Kidney epithelial cell (primary cell): ENCODE measurements at regions not wholly inside any gene's neighbourhood (a gene's known extent, or its start where the extent isn't known, plus 50 kb on each side); places are given as distances from the start of the nearest gene placed in this dataset.

Source experiments
- DNase-seq: peaks from one replicate; pipeline ENCODE4 v3.0.0-alpha.2; 2010; ENCODE audit warnings: low read depth
- H3K27me3 ChIP-seq: 2 replicates; pipeline ENCODE4 v1.6.0; 2011; ENCODE audit warnings: low read length; ENCODE audit not compliant: control insufficient read depth, insufficient read depth
- H3K36me3 ChIP-seq: 2 replicates; pipeline ENCODE4 v1.5.1; 2011; ENCODE audit warnings: low read length; ENCODE audit not compliant: control insufficient read depth, insufficient read depth
- H3K4me3 ChIP-seq: 2 replicates; pipeline ENCODE4 v1.5.1; 2011; ENCODE audit warnings: low read depth, mild to moderate bottlenecking, control low read depth, low read length
- CTCF ChIP-seq: IDR thresholded peaks from 2 replicates; pipeline ENCODE4 v1.5.1; 2011; ENCODE audit warnings: mild to moderate bottlenecking, moderate library complexity, low read length, control low read depth, inconsistent platforms; ENCODE audit not compliant: insufficient read depth, poor library complexity, severe bottlenecking

DNA sequence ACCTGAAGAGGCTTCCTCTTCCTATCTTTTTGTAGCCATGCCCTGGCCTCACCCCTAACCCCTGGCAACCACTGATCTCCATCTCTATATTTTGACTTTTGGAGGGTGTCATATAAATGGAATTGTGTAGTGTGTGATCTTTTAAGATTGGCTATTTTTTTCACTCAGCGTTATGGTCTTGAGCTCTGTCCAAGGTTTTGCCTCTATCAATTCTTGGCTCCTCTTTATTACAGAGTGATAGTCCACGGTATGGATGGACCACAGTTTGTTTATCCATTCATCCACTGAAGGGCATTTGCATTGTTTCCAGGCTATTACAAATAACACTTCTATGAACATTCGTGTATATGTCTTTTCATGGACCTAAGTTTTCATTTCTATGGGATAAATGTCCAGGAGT lies 209.8 kb upstream of the IER5L start:
- no peak for TF ChIP-seq CTCF
- Histone ChIP-seq H3K27me3 (no peaks in the 10 kb centered on the region), H3K4me3 (no peak overlapping the region), H3K36me3 (no peaks in the 10 kb centered on the region)
- DNase-seq: no peak

DNA sequence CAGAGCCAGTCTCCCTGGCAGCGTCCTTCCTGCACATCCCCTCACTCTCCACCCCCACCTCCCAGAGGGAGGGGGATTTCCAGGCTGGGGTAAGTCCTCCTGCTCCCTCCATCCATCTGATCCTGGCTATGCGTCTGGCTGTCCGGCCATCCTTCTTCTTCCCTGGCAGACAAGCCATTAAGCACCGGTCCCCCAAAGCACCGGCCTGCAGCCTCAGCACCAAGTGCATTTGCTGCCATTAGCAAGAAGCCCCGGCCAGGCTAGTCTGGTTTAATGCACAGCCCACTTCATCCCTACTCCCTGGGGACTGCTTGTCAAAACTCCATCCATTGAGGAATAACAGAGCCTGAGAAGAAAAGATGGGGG lies 208.7 kb upstream of the IER5L start:
- H3K27me3 ChIP-seq: no peaks in the 10 kb centered on the region
- TF ChIP-seq CTCF: no peak
- no peak for DNase-seq
- no peaks in the 10 kb centered on the region for H3K36me3 ChIP-seq
- H3K4me3 ChIP-seq: no peak overlapping the region

- H3K36me3 ChIP-seq: no peaks in the 10 kb centered on the region
- DNase-seq: no peak
- TF ChIP-seq CTCF: no peak
- H3K4me3 ChIP-seq: no peak overlapping the region
- no peaks in the 10 kb centered on the region for H3K27me3 ChIP-seq
Measured at GRCh38 chr9:129385211-129385934, 207.3 kb upstream of the IER5L start.

DNA sequence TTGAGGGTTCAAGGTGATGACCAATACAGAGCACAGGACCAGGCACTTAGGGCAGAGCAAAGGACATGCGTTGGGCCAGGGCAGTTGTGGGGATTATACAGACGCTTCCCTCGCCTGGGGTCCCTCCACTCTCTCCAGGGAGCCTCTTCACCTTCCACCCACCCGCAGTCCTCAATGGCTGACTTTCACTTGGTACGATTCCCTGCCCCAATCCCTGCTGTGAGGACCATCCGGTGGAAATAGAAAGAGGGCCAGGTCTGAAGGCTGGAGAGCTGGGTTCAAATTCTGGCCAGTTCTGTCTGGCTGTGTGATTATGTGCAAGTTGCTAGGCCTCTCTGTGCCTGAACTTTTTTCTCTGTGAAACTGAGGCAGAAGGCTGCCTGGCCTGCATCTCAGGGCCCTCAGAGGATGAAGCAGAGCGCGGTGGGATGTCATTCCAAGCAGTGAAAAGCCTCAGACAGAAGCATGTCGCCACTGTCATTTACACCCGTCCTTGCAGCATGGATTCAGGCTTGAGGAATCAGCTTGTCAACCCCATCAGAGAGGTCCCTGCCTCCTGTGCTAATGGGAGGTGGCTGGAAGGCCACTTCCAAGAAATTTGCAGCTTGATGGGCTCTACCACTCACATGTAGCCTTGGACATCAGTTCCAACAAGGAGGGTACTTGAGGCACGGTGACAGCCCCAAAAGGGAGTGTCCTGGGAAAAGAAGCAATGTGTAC lies 206.6 kb upstream of the IER5L start:
- TF ChIP-seq CTCF: no peak
- Histone ChIP-seq H3K4me3 (no peak overlapping the region), H3K27me3 (no peaks in the 10 kb centered on the region), H3K36me3 (no peaks in the 10 kb centered on the region)
- DNase-seq: no peak

DNA sequence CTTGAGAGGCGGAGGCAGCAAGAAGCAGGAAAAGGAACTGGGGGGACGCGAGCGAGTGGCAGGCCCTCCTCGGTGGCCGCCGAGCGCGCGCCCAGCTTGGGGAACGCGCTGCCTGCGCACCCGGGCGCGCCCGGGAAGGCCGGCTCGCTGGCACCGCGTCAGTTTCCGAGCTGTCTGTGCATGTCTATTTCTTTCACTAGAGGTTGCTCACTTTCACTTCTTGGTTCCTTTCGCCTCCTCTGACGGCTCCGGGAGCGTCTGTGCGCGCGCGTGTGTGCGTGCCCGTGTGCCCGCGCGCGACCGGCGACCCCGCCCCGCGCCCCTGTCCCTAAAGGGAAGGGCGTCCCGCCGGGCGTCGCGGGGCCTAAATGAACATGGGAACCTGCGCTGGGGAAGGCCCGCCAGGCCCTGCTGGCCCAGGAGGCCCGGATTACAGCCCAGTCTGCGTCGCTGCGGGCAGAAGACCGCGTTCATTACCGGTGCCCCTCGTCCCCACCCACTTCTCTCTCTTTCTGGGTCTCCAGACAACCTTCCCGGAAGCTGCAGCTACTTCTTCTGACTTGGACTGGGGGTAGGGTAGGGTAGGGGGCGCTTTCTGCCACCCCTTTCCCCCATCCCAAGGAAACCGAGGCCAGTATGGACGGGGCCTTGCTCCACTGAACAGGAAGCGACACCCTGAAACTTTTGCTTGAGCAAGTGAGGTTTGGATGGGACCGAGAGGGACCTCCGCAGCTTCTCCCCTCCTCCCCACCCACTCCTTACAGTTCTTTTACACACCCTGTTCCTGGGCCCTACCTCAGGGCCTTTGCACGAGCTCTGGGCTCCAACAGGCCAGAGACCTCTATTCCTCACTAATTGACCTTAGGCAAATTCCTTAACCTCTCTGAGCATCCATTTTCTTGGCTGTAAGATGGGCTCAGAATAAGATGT lies 205.8 kb upstream of the IER5L start:
- no peak for DNase-seq
- no peak for TF ChIP-seq CTCF
- Histone ChIP-seq H3K27me3 (peaks cover 3% of the 10 kb centered on the region), H3K36me3 (no peaks in the 10 kb centered on the region), H3K4me3 (peak overlapping the region; percentile 36)
